PFSK-1 (cell line): ENCODE measurements at regions not wholly inside any gene's neighbourhood (a gene's known extent, or its start where the extent isn't known, plus 50 kb on each side); places are given as distances from the start of the nearest gene placed in this dataset.

ENCODE experiments used
- FOXP2 ChIP-seq: optimal IDR thresholded peaks from 2 replicates; pipeline ENCODE3; 2011; ENCODE audit warnings: borderline replicate concordance, control low read depth, inconsistent platforms; ENCODE audit not compliant: insufficient read depth; ENCODE audit errors: extremely low read length, extremely low read depth
- POLR2AphosphoS5 ChIP-seq: IDR thresholded peaks from 2 replicates; pipeline ENCODE4 v1.6.1; 2012; ENCODE audit warnings: low read depth, mild to moderate bottlenecking, control low read depth, low read length, moderate library complexity
- SIN3A ChIP-seq: IDR thresholded peaks from 2 replicates; pipeline ENCODE4 v1.6.1; 2012; ENCODE audit warnings: mild to moderate bottlenecking, low read length, moderate library complexity, borderline replicate concordance; ENCODE audit not compliant: insufficient read depth
- TAF1 ChIP-seq: IDR thresholded peaks from 2 replicates; pipeline ENCODE4 v1.6.1; 2012; ENCODE audit warnings: low read length, control low read depth, borderline replicate concordance; ENCODE audit not compliant: insufficient read depth
- TF ChIP-seq, protein P1 (sequence below), 2 experiments: IDR thresholded peaks; 2 replicates each; pipeline versions ENCODE4 v1.6.1 to v1.8.0; 2011 to 2012; ENCODE audit warnings: low read depth in 2 of 2, low read length in 2 of 2, control low read depth in 1 of 2, inconsistent platforms in 1 of 2, mild to moderate bottlenecking in 1 of 2, moderate library complexity in 1 of 2; ENCODE audit not compliant: insufficient read depth in 1 of 2

GRCh38 chr3:80550174-80550573 is 782.4 kb upstream of the ROBO1 start:
- TF ChIP-seq FOXP2 (no peak), SIN3A (no peak), TAF1 (no peak), POLR2AphosphoS5 (no peak)
- TF ChIP-seq, protein P1, sequence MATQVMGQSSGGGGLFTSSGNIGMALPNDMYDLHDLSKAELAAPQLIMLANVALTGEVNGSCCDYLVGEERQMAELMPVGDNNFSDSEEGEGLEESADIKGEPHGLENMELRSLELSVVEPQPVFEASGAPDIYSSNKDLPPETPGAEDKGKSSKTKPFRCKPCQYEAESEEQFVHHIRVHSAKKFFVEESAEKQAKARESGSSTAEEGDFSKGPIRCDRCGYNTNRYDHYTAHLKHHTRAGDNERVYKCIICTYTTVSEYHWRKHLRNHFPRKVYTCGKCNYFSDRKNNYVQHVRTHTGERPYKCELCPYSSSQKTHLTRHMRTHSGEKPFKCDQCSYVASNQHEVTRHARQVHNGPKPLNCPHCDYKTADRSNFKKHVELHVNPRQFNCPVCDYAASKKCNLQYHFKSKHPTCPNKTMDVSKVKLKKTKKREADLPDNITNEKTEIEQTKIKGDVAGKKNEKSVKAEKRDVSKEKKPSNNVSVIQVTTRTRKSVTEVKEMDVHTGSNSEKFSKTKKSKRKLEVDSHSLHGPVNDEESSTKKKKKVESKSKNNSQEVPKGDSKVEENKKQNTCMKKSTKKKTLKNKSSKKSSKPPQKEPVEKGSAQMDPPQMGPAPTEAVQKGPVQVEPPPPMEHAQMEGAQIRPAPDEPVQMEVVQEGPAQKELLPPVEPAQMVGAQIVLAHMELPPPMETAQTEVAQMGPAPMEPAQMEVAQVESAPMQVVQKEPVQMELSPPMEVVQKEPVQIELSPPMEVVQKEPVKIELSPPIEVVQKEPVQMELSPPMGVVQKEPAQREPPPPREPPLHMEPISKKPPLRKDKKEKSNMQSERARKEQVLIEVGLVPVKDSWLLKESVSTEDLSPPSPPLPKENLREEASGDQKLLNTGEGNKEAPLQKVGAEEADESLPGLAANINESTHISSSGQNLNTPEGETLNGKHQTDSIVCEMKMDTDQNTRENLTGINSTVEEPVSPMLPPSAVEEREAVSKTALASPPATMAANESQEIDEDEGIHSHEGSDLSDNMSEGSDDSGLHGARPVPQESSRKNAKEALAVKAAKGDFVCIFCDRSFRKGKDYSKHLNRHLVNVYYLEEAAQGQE (IDR thresholded peaks at IDR 0.05; ENCODE audit: insufficient read depth in 1 of 2, low read depth in 2 of 2, low read length in 2 of 2): no peak

GRCh38 chr3:80549173-80549572 is 781.4 kb upstream of the ROBO1 start:
- TF ChIP-seq TAF1: no peak
- no peak for TF ChIP-seq POLR2AphosphoS5
- no peak for TF ChIP-seq SIN3A
- no peak for TF ChIP-seq FOXP2
- TF ChIP-seq, protein P1 (IDR thresholded peaks at IDR 0.05; ENCODE audit: insufficient read depth in 1 of 2, low read depth in 2 of 2, low read length in 2 of 2): no peak

DNA sequence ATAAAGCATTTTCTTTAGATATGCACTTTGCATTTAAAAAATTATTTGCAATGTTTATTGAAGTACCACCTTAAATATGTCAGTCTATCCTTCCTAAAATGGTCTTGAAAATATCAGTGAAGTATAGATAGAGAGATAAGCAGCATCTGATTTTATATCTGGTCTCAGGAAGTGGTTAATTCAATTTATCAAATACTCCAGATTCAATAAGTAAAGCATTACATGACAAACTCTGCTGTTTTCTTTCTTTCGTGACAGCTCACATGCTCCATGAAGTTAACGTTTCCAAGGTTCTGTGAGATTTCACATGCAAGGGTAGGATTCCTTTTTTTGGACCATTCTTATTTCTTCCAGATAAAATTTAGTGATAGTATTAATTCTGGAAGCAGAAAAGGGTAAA is 775.4 kb upstream of the ROBO1 start:
- TF ChIP-seq, protein P1 (IDR thresholded peaks at IDR 0.05; ENCODE audit: insufficient read depth in 1 of 2, low read depth in 2 of 2, low read length in 2 of 2): no peak
- TF ChIP-seq TAF1 (no peak), SIN3A (no peak), FOXP2 (no peak), POLR2AphosphoS5 (no peak)

DNA sequence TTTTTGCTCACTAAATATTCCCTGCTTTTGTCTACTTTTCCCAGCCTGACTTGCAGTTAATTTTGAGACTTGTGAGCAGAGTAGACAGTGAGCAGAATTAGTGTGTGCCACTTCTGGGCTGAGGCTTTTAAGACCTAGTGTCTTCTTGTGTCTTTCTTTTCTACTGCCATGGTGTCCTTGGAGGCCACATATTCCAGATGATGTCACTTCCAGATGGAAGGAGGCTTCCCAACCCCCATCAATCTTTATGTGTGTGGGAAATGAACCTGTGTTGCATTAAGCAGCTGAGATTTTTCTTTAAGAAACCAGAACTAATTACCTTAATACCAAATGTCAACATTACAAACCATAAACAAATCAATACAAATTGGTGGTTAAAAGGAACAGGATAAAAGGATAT is 774.7 kb upstream of the ROBO1 start:
- no peak for TF ChIP-seq TAF1
- TF ChIP-seq, protein P1 (IDR thresholded peaks at IDR 0.05; ENCODE audit: insufficient read depth in 1 of 2, low read depth in 2 of 2, low read length in 2 of 2): no peak
- TF ChIP-seq POLR2AphosphoS5: no peak

DNA sequence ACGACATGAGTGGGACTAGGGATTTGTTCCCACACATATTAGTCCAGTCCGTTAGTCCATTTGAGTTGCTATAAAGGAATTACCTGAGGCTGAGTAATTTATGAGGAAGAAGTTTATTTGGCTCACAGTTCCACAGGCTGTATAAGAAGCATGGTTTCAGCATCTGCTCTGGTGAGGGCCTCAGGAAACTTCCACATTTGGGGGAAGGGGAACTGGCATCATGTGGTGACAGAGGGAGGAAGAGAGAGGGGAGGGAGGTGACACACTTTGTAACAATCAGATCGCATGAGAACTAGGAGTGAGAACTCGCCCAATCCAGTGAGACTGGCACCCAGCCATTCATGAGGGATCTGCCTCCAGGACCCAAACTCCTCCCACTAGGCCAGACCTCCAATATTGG is 769.9 kb upstream of the ROBO1 start:
- TF ChIP-seq, protein P1 (IDR thresholded peaks at IDR 0.05; ENCODE audit: insufficient read depth in 1 of 2, low read depth in 2 of 2, low read length in 2 of 2): no peak
- TF ChIP-seq TAF1 (no peak), POLR2AphosphoS5 (no peak), FOXP2 (no peak), SIN3A (no peak)
